OCI-LY3 (cell line): ENCODE measurements at regions not wholly inside any gene's neighbourhood (a gene's known extent, or its start where the extent isn't known, plus 50 kb on each side); places are given as distances from the start of the nearest gene placed in this dataset.
"Not testable (repeated sequence)": the region's sequence is repeated elsewhere in the genome, so short reads cannot be mapped to it uniquely, and the experiment has no call there.

Experiments
- H2AFZ ChIP-seq: fragments of 200-600, 300-600 bp; shearing (Covaris generic); 2 replicates; pipeline ENCODE4 v1.6.0; 2014; ENCODE audit warnings: antibody characterized with exemption, low read depth, low read length
- H3K27ac ChIP-seq: fragments of 200-600, 300-600 bp; sonication (generic); 2 replicates; pipeline ENCODE4 v1.5.1; 2014; ENCODE audit warnings: mild to moderate bottlenecking, low read length, moderate library complexity, mixed read lengths
- H3K27me3 ChIP-seq: fragments of 200-600, 300-600 bp; sonication (generic); 2 replicates; pipeline ENCODE4 v1.6.1; 2014; ENCODE audit warnings: low read depth, low read length, mixed read lengths
- H3K36me3 ChIP-seq: fragments of 200-600, 300-600 bp; sonication (generic); replicated peaks from 2 replicates; pipeline ENCODE3; 2014; ENCODE audit warnings: low read depth, low read length, mixed read lengths
- H3K4me1 ChIP-seq: fragments of 300-600, 200-600 bp; sonication (generic); 2 replicates; pipeline ENCODE4 v1.6.1; 2014; ENCODE audit warnings: low read length, mixed read lengths
- H3K4me2 ChIP-seq: fragments of 200-600, 300-600 bp; sonication (generic); 2 replicates; pipeline ENCODE4 v1.6.1; 2014; ENCODE audit warnings: low read length, mixed read lengths
- H3K4me3 ChIP-seq: fragments of 300-600, 200-600 bp; sonication (generic); 2 replicates; pipeline ENCODE4 v1.5.1; 2014; ENCODE audit warnings: antibody characterized with exemption, mild to moderate bottlenecking, low read length, moderate library complexity
- H3K79me2 ChIP-seq: fragments of 300-600, 200-600 bp; shearing (Covaris generic); 2 replicates; pipeline ENCODE4 v1.6.1; 2014; ENCODE audit warnings: mild to moderate bottlenecking, low read length, mixed read lengths
- H3K9ac ChIP-seq: fragments of 300-600, 200-600 bp; shearing (Covaris generic); 2 replicates; pipeline ENCODE4 v1.6.0; 2014; ENCODE audit warnings: mild to moderate bottlenecking, low read length, moderate library complexity
- H3K9me3 ChIP-seq: fragments of 200-600, 300-600 bp; shearing (Covaris generic); 2 replicates; pipeline ENCODE4 v1.6.1; 2014; ENCODE audit warnings: low read length, mixed read lengths; ENCODE audit not compliant: insufficient read depth
- H4K20me1 ChIP-seq: fragments of 200-600, 300-600 bp; sonication (generic); 2 replicates; pipeline ENCODE4 v1.6.1; 2016; ENCODE audit warnings: low read length, mixed read lengths; ENCODE audit not compliant: insufficient read depth
- CTCF ChIP-seq: fragments of 200-600, 300-600 bp; sonication (generic); IDR thresholded peaks from 2 replicates; pipeline ENCODE4 v1.5.1; 2014; ENCODE audit warnings: antibody characterized with exemption, low read length, low read depth
- EZH2phosphoT487 ChIP-seq: fragments of 200-600 bp; shearing (Covaris generic); IDR thresholded peaks from 2 replicates; pipeline ENCODE4 v1.6.1; 2018; ENCODE audit warnings: antibody characterized with exemption, mixed run types, low read depth

- Histone ChIP-seq H3K79me2 (no peaks in the 10 kb centered on the region), H3K9me3 (no peaks in the 10 kb centered on the region), H3K4me2 (no peak overlapping the region), H3K36me3 (no peaks in the 10 kb centered on the region), H4K20me1 (no peaks in the 10 kb centered on the region), H3K27me3 (no peaks in the 10 kb centered on the region), H3K9ac (no peak overlapping the region), H3K4me3 (no peak overlapping the region), H2AFZ (no peak overlapping the region), H3K4me1 (no peaks in the 10 kb centered on the region), H3K27ac (no peak overlapping the region)
- no peak for TF ChIP-seq EZH2phosphoT487
- TF ChIP-seq CTCF, result no peak
These were observed 139.3 kb upstream of the HSFY2 start for GRCh38 chrY:18912846-18913245.

GRCh38 chrY:18909846-18910245, 136.3 kb upstream of the HSFY2 start:
- Histone ChIP-seq H3K27ac (no peak overlapping the region), H3K4me1 (no peaks in the 10 kb centered on the region), H2AFZ (no peak overlapping the region), H3K27me3 (no peaks in the 10 kb centered on the region), H3K79me2 (no peaks in the 10 kb centered on the region), H3K36me3 (no peaks in the 10 kb centered on the region), H3K4me2 (no peak overlapping the region), H3K4me3 (no peak overlapping the region), H3K9ac (no peak overlapping the region), H4K20me1 (no peaks in the 10 kb centered on the region), H3K9me3 (no peaks in the 10 kb centered on the region)
- TF ChIP-seq EZH2phosphoT487 (no peak), CTCF (no peak)

- not testable (repeated sequence) for H3K27me3 ChIP-seq, H3K27ac ChIP-seq, H3K4me1 ChIP-seq, H2AFZ ChIP-seq, H3K4me3 ChIP-seq, H3K79me2 ChIP-seq, H4K20me1 ChIP-seq, H3K4me2 ChIP-seq, H3K36me3 ChIP-seq, H3K9me3 ChIP-seq, H3K9ac ChIP-seq
These were observed 132.7 kb upstream of the HSFY2 start for GRCh38 chrY:18906198-18906597.

GRCh38 chrY:18904296-18904695, 130.8 kb upstream of the HSFY2 start:
- Histone ChIP-seq H3K4me2 (no peak overlapping the region), H3K4me1 (no peaks in the 10 kb centered on the region), H3K27ac (no peak overlapping the region), H3K27me3 (no peaks in the 10 kb centered on the region), H3K4me3 (no peak overlapping the region), H3K79me2 (no peaks in the 10 kb centered on the region), H3K36me3 (no peaks in the 10 kb centered on the region), H3K9ac (no peak overlapping the region), H3K9me3 (no peaks in the 10 kb centered on the region), H2AFZ (no peak overlapping the region), H4K20me1 (no peaks in the 10 kb centered on the region)
- TF ChIP-seq EZH2phosphoT487 (no peak), CTCF (no peak)

- H4K20me1 ChIP-seq, result no peaks in the 10 kb centered on the region
- H3K4me1 ChIP-seq, result no peaks in the 10 kb centered on the region
- H3K9me3 ChIP-seq, result no peaks in the 10 kb centered on the region
- no peaks in the 10 kb centered on the region for H3K36me3 ChIP-seq
- H3K4me3 ChIP-seq, result no peak overlapping the region
- TF ChIP-seq EZH2phosphoT487 (no peak), CTCF (no peak)
- no peak overlapping the region for H3K9ac ChIP-seq
- H3K79me2 ChIP-seq, result no peaks in the 10 kb centered on the region
- no peak overlapping the region for H3K4me2 ChIP-seq
- H2AFZ ChIP-seq, result no peak overlapping the region
- H3K27ac ChIP-seq, result no peak overlapping the region
- no peaks in the 10 kb centered on the region for H3K27me3 ChIP-seq
These were observed 118.5 kb upstream of the HSFY2 start for GRCh38 chrY:18891994-18892393.
